ENCODE measurements at regions not wholly inside any gene's neighbourhood (a gene's known extent, or its start where the extent isn't known, plus 50 kb on each side); places are given as distances from the start of the nearest gene placed in this dataset.

- Histone ChIP-seq H3K27me3 (ENCODE audit: control insufficient read depth in 1 of 2, insufficient read depth in 2 of 2, low read length in 2 of 2) (no peaks in the 10 kb centered on the region), H3K4me3 (ENCODE audit: low read depth in 1 of 2, low read length in 2 of 2) (no peak overlapping the region), H3K4me1 (ENCODE audit: control insufficient read depth in 1 of 2, insufficient read depth in 2 of 2, low read length in 2 of 2) (no peaks in the 10 kb centered on the region), H3K27ac (ENCODE audit: low read depth, low read length) (no peak overlapping the region), H3K36me3 (ENCODE audit: control insufficient read depth in 1 of 2, insufficient read depth in 2 of 2, low read length in 2 of 2) (no peaks in the 10 kb centered on the region), H3K9me3 (ENCODE audit: control insufficient read depth in 1 of 2, low read length in 2 of 2) (no peaks in the 10 kb centered on the region), H3K9ac (ENCODE audit: low read depth in 1 of 2, low read length in 2 of 2) (no peak overlapping the region)
Measured at GRCh38 chr4:82200046-82200445, 173.7 kb downstream of the HNRNPD start.

GRCh38 chr4:82194329-82194728 is 179.5 kb downstream of the HNRNPD start:
- H3K9ac ChIP-seq (ENCODE audit: low read depth in 1 of 2, low read length in 2 of 2), result no peak overlapping the region
- H3K4me1 ChIP-seq (ENCODE audit: control insufficient read depth in 1 of 2, insufficient read depth in 2 of 2, low read length in 2 of 2), result no peaks in the 10 kb centered on the region
- H3K27me3 ChIP-seq (ENCODE audit: control insufficient read depth in 1 of 2, insufficient read depth in 2 of 2, low read length in 2 of 2), result no peaks in the 10 kb centered on the region
- no peak overlapping the region for H3K27ac ChIP-seq (ENCODE audit: low read depth, low read length)
- no peaks in the 10 kb centered on the region for H3K9me3 ChIP-seq (ENCODE audit: control insufficient read depth in 1 of 2, low read length in 2 of 2)
- no peaks in the 10 kb centered on the region for H3K36me3 ChIP-seq (ENCODE audit: control insufficient read depth in 1 of 2, insufficient read depth in 2 of 2, low read length in 2 of 2)
- H3K4me3 ChIP-seq (ENCODE audit: low read depth in 1 of 2, low read length in 2 of 2), result no peak overlapping the region

- H3K4me3 ChIP-seq (ENCODE audit: low read depth in 1 of 2, low read length in 2 of 2), result no peak overlapping the region
- no peaks in the 10 kb centered on the region for H3K36me3 ChIP-seq (ENCODE audit: control insufficient read depth in 1 of 2, insufficient read depth in 2 of 2, low read length in 2 of 2)
- no peaks in the 10 kb centered on the region for H3K4me1 ChIP-seq (ENCODE audit: control insufficient read depth in 1 of 2, insufficient read depth in 2 of 2, low read length in 2 of 2)
- no peaks in the 10 kb centered on the region for H3K9me3 ChIP-seq (ENCODE audit: control insufficient read depth in 1 of 2, low read length in 2 of 2)
- H3K27me3 ChIP-seq (ENCODE audit: control insufficient read depth in 1 of 2, insufficient read depth in 2 of 2, low read length in 2 of 2), result no peaks in the 10 kb centered on the region
- H3K9ac ChIP-seq (ENCODE audit: low read depth in 1 of 2, low read length in 2 of 2), result no peak overlapping the region
- H3K27ac ChIP-seq (ENCODE audit: low read depth, low read length), result no peak overlapping the region
Measured at GRCh38 chr4:82192017-82192673, 181.6 kb downstream of the HNRNPD start.

- Histone ChIP-seq H3K27ac (ENCODE audit: low read depth, low read length) (no peak overlapping the region), H3K4me3 (ENCODE audit: low read depth in 1 of 2, low read length in 2 of 2) (no peak overlapping the region), H3K9ac (ENCODE audit: low read depth in 1 of 2, low read length in 2 of 2) (no peak overlapping the region), H3K9me3 (ENCODE audit: control insufficient read depth in 1 of 2, low read length in 2 of 2) (no peaks in the 10 kb centered on the region), H3K36me3 (ENCODE audit: control insufficient read depth in 1 of 2, insufficient read depth in 2 of 2, low read length in 2 of 2) (no peaks in the 10 kb centered on the region), H3K4me1 (ENCODE audit: control insufficient read depth in 1 of 2, insufficient read depth in 2 of 2, low read length in 2 of 2) (no peaks in the 10 kb centered on the region), H3K27me3 (ENCODE audit: control insufficient read depth in 1 of 2, insufficient read depth in 2 of 2, low read length in 2 of 2) (no peaks in the 10 kb centered on the region)
Measured at GRCh38 chr4:82181789-82182188, 192.0 kb downstream of the HNRNPD start.

- no peak overlapping the region for H3K9ac ChIP-seq (ENCODE audit: low read depth in 1 of 2, low read length in 2 of 2)
- no peaks in the 10 kb centered on the region for H3K27me3 ChIP-seq (ENCODE audit: control insufficient read depth in 1 of 2, insufficient read depth in 2 of 2, low read length in 2 of 2)
- H3K4me1 ChIP-seq (ENCODE audit: control insufficient read depth in 1 of 2, insufficient read depth in 2 of 2, low read length in 2 of 2), result no peaks in the 10 kb centered on the region
- H3K27ac ChIP-seq (ENCODE audit: low read depth, low read length), result no peak overlapping the region
- no peak overlapping the region for H3K4me3 ChIP-seq (ENCODE audit: low read depth in 1 of 2, low read length in 2 of 2)
- H3K9me3 ChIP-seq (ENCODE audit: control insufficient read depth in 1 of 2, low read length in 2 of 2), result no peaks in the 10 kb centered on the region
- no peaks in the 10 kb centered on the region for H3K36me3 ChIP-seq (ENCODE audit: control insufficient read depth in 1 of 2, insufficient read depth in 2 of 2, low read length in 2 of 2)
Measured at GRCh38 chr4:82172186-82172585, 201.6 kb downstream of the HNRNPD start.

GRCh38 chr4:82171531-82172155 is 202.1 kb downstream of the HNRNPD start:
- H3K27me3 ChIP-seq (ENCODE audit: control insufficient read depth in 1 of 2, insufficient read depth in 2 of 2, low read length in 2 of 2), result no peaks in the 10 kb centered on the region
- H3K27ac ChIP-seq (ENCODE audit: low read depth, low read length), result no peak overlapping the region
- no peaks in the 10 kb centered on the region for H3K9me3 ChIP-seq (ENCODE audit: control insufficient read depth in 1 of 2, low read length in 2 of 2)
- no peak overlapping the region for H3K9ac ChIP-seq (ENCODE audit: low read depth in 1 of 2, low read length in 2 of 2)
- H3K36me3 ChIP-seq (ENCODE audit: control insufficient read depth in 1 of 2, insufficient read depth in 2 of 2, low read length in 2 of 2), result no peaks in the 10 kb centered on the region
- H3K4me3 ChIP-seq (ENCODE audit: low read depth in 1 of 2, low read length in 2 of 2), result no peak overlapping the region
- no peaks in the 10 kb centered on the region for H3K4me1 ChIP-seq (ENCODE audit: control insufficient read depth in 1 of 2, insufficient read depth in 2 of 2, low read length in 2 of 2)

GRCh38 chr4:82149750-82150149 is 224.0 kb downstream of the HNRNPD start:
- Histone ChIP-seq H3K27ac (ENCODE audit: low read depth, low read length) (no peak overlapping the region), H3K4me1 (ENCODE audit: control insufficient read depth in 1 of 2, insufficient read depth in 2 of 2, low read length in 2 of 2) (no peaks in the 10 kb centered on the region), H3K9me3 (ENCODE audit: control insufficient read depth in 1 of 2, low read length in 2 of 2) (no peaks in the 10 kb centered on the region), H3K27me3 (ENCODE audit: control insufficient read depth in 1 of 2, insufficient read depth in 2 of 2, low read length in 2 of 2) (peaks cover 0 to 4% of the 10 kb centered on the region in 2 donors), H3K4me3 (ENCODE audit: low read depth in 1 of 2, low read length in 2 of 2) (no peak overlapping the region), H3K36me3 (ENCODE audit: control insufficient read depth in 1 of 2, insufficient read depth in 2 of 2, low read length in 2 of 2) (no peaks in the 10 kb centered on the region), H3K9ac (ENCODE audit: low read depth in 1 of 2, low read length in 2 of 2) (no peak overlapping the region)

GRCh38 chr4:82145850-82146249 is 227.9 kb downstream of the HNRNPD start:
- no peaks in the 10 kb centered on the region for H3K36me3 ChIP-seq (ENCODE audit: control insufficient read depth in 1 of 2, insufficient read depth in 2 of 2, low read length in 2 of 2)
- H3K27me3 ChIP-seq (ENCODE audit: control insufficient read depth in 1 of 2, insufficient read depth in 2 of 2, low read length in 2 of 2), result no peaks in the 10 kb centered on the region
- H3K27ac ChIP-seq (ENCODE audit: low read depth, low read length), result no peak overlapping the region
- H3K9ac ChIP-seq (ENCODE audit: low read depth in 1 of 2, low read length in 2 of 2), result no peak overlapping the region
- no peak overlapping the region for H3K4me3 ChIP-seq (ENCODE audit: low read depth in 1 of 2, low read length in 2 of 2)
- no peaks in the 10 kb centered on the region for H3K4me1 ChIP-seq (ENCODE audit: control insufficient read depth in 1 of 2, insufficient read depth in 2 of 2, low read length in 2 of 2)
- H3K9me3 ChIP-seq (ENCODE audit: control insufficient read depth in 1 of 2, low read length in 2 of 2), result no peaks in the 10 kb centered on the region

GRCh38 chr4:82140422-82140821 is 233.4 kb downstream of the HNRNPD start:
- no peak overlapping the region for H3K9ac ChIP-seq (ENCODE audit: low read depth in 1 of 2, low read length in 2 of 2)
- no peaks in the 10 kb centered on the region for H3K27me3 ChIP-seq (ENCODE audit: control insufficient read depth in 1 of 2, insufficient read depth in 2 of 2, low read length in 2 of 2)
- H3K4me1 ChIP-seq (ENCODE audit: control insufficient read depth in 1 of 2, insufficient read depth in 2 of 2, low read length in 2 of 2), result no peaks in the 10 kb centered on the region
- H3K4me3 ChIP-seq (ENCODE audit: low read depth in 1 of 2, low read length in 2 of 2), result no peak overlapping the region
- H3K9me3 ChIP-seq (ENCODE audit: control insufficient read depth in 1 of 2, low read length in 2 of 2), result no peaks in the 10 kb centered on the region
- H3K36me3 ChIP-seq (ENCODE audit: control insufficient read depth in 1 of 2, insufficient read depth in 2 of 2, low read length in 2 of 2), result no peaks in the 10 kb centered on the region
- no peak overlapping the region for H3K27ac ChIP-seq (ENCODE audit: low read depth, low read length)

- H3K36me3 ChIP-seq (ENCODE audit: control insufficient read depth in 1 of 2, insufficient read depth in 2 of 2, low read length in 2 of 2), result no peaks in the 10 kb centered on the region
- no peaks in the 10 kb centered on the region for H3K27me3 ChIP-seq (ENCODE audit: control insufficient read depth in 1 of 2, insufficient read depth in 2 of 2, low read length in 2 of 2)
- H3K4me1 ChIP-seq (ENCODE audit: control insufficient read depth in 1 of 2, insufficient read depth in 2 of 2, low read length in 2 of 2), result no peaks in the 10 kb centered on the region
- no peak overlapping the region for H3K4me3 ChIP-seq (ENCODE audit: low read depth in 1 of 2, low read length in 2 of 2)
- no peak overlapping the region for H3K9ac ChIP-seq (ENCODE audit: low read depth in 1 of 2, low read length in 2 of 2)
- H3K27ac ChIP-seq (ENCODE audit: low read depth, low read length), result no peak overlapping the region
- H3K9me3 ChIP-seq (ENCODE audit: control insufficient read depth in 1 of 2, low read length in 2 of 2), result no peaks in the 10 kb centered on the region
Measured at GRCh38 chr4:82139287-82139686, 234.5 kb downstream of the HNRNPD start.

All from duodenal mucosa (tissue), 2 donors.